ENCODE measurements at regions not wholly inside any gene's neighbourhood (a gene's known extent, or its start where the extent isn't known, plus 50 kb on each side); places are given as distances from the start of the nearest gene placed in this dataset.
"Not testable (repeated sequence)": the region's sequence is repeated elsewhere in the genome, so short reads cannot be mapped to it uniquely, and the experiment has no call there.

DNA sequence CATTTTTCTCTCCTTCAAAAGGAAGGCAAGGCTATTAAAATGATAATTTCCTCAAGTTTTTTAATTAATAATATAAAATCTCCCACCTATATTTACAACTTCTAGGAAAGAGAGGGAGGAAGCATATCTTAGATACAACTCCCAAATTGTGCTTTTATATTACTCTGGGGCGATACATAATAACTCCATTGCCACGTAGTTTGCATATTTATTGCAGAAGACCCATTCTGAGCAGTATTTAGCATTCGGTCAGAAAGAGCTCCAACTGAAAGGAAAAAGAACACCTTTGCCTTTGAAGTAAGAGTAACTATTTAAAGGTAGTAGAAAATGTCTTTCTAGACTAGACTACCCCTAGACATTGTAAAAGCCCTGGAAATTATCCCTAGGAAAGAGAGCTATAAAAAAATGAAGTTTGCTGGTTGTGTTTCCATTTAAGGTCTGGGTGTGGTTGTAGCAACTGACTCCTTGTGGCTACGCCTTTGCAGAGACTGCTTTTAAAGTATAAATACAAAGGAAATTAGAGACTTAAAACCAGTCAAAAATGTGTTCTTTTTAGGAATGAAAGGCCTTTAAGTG lies 566.1 kb downstream of the ZNF608 start:
- DNase-seq: no peak

DNA sequence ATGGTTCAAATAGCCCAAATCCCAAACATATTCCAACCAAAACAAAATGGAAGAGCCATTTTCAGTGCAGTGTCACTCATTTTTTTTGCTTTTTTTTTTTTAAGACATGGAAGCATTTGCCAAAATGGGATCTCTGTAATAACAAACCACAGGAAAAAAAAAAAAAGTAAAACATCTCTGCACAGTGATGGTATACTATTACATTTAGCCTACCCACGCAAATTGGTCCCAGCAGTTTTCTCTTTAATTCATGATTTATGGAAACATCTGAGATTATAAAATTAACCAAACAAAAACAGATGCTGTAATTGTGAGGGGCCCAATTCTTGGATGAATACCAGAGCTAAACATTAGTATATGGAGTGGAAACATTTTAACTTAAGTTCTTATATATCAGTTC lies 566.6 kb downstream of the ZNF608 start:
- peak in 1 of 3 donors; percentile 52 for DNase-seq

DNA sequence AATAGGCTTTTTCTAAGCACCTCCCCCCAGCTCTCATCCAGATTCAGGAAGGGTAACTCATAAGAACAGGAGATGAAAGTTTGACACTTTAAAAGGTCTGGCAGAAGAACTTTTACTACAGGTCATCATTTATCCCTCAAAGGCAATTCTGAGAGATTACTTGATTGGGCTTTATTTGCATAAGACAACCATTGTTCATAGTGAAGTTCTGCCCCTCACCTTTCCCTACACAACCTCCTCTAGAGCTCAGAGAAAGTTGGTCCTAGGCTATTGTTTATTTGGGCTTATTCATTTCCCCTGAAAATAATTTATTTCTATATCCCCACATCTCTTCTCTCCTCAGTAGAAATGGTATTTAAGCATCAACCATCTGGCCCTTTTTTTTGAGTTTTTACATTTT lies 568.4 kb downstream of the ZNF608 start:
- DNase-seq: no peak

DNA sequence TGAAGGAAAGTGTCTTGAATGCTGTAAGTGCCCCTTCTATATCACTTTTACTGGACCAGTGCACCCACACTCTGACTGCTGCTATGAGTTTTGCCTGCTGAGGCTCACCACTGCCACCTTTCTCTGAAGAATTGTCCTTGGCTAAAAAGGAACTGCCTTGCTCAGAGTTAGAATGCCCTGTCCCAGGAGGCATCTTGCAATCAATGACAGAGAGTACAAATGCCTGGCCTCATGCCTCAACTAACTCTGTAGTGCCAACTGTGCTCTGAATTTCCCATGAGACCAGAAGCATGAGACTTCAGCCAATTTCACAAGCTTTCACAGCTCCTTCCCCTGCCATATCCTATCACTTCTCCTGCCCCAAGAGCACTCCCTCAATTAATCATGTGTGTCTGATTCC lies 569.7 kb downstream of the ZNF608 start:
- no peak for DNase-seq

DNA sequence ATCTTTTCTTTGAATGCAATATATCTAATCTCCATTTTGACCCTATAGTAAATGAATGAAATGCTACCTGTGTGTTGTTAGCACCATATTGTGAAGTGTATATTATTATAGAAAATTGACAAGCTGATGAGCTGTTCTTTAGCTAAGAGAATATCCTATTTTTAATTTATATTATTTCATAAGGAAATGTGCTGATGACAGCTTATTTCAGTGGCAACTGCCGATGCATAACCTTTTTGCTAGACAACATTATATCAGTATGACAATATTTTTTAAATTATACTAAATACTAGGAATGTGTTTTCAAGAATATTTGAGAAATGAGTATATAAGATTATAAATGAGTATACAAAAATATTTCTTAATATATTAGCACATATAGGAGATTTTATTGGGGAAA lies 573.1 kb downstream of the ZNF608 start:
- no peak for DNase-seq

DNA sequence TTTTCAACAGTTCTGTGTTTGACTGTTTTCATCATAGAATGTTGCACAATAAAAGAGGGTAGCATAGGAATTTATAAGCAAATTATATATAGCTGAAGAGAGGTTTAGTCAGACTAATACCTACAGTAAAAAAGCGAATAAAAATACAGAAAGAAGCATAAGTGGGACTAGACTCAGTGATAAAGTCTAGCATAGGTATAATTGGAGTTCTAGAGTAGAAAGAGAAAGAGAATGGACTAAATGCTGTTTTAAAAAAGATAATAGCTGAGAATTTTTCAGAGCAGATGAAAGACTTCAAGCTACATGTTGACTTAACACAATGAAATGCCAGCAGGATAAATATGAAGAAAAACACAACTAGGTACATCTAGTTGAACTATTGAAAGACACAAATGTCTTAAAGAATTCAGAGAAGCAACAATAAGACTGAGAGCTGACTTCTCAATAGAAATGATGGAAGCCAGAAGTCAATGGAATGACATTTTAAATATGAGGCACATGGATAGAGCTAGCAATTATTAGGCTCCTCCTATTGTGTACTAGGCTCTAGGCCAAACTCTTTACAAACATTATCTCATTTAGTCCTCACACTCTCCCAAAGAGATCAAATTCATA lies 573.9 kb downstream of the ZNF608 start:
- no peak for DNase-seq

DNA sequence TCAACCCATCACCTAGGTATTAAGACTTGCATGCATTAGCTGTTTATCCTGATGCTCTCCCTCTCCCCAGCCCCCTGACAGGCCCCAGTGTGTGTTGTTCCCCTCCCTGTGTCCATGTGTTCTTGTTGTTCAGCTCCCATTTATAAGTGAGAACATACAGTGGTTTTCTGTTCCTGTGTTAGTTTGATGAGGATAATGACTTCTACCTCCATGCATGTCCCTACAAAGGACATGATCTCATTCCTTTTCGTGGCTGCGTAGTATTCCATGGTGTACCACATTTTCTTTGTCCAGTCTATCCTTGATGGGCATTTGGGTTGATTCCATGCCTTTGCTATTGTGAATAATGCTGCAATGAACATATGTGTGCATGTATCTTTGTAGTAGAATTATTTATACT lies 578.3 kb downstream of the ZNF608 start:
- not testable (repeated sequence) for DNase-seq

DNA sequence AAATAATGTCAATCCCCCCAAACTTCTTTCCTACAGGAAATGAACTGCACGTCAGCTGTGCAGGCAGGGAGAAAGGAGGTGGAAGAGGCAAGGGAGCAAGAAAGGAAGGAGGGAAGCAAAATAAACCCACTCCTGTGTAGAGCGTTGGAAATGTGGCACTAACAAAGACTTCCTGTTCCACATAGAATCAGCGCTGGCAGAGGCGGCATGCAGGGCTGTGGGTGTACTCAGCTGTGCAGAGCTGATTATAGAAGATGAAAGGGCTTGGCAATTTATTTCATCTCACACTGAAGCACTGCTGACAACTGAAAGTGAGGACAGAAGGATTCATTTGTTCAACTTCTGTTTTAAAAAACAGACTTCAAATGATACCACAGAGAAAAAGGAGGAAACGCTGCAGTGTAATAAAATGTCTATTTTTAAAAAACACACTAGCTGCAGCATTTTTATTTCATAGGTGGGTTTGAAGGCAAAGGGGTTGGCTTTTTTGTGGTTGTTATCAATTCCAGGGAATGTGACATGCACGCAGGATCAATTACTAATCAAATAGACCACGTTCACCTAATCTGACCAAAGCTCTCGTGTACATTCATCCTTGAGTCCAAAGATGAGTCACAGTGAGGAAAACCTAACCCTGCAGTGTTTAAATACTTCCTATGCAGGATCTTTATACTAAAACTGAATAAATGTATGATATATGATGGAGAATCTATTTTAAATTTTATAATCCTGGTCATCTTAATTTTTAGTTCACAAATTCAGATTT lies 583.5 kb downstream of the ZNF608 start:
- peak; percentile 25 to 45 (median 26) for DNase-seq

DNA sequence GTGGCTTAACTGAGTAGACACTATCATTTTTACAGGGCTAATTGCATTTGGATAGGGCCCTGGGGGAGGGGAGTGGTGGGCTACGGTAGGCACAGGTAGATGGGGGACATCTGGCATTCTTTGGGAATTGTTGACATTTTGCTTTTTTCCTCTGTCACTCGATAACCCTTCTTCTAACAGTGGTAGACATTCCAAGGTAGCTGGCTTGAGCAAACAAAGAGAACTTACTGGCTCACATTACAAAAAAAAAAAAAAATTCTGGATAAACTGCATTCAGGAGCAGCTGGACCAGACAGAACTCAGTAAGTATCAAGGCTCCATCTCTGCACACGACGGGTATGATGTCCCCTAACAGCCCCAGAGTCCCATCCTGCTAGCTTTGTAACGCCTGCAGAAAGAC lies 585.2 kb downstream of the ZNF608 start:
- no peak for DNase-seq

DNA sequence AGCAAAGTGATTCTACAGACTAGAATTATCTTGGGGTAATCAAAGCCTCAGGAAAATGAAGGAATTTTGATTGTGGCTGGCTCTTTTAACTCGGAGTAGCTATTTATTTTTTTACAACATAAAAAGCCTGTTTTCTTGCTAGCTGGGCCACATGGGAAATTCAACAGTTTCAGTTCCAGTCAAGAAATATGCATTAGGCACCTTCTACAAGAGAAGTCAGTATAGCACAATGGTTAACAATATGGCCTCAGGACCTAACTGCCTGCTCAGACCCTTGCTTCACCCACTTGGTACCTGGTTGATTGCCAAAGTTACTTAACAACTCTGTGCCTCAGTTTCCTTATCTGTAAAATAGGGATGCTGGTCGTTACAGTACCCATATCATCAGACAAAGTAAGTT lies 586.2 kb downstream of the ZNF608 start:
- DNase-seq: no peak

DNA sequence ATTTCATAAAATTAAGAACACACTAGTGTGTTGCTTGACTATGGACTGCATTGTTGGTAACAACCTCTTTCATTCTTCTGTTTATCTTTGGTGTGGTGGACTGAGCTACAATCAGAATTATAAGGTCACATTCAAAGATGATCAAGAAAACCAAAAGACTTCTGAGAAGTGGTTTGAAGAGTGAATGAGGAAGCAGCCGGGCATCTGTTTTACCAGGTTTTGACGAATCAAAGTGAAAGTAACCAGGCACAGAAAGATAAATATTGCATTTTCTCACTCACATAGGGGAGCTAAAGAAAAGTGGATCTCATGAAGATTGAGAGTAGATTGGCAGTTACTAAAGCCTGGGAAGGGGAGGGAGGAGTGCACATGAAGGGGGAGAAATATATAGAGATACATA lies 589.1 kb downstream of the ZNF608 start:
- DNase-seq: no peak

DNA sequence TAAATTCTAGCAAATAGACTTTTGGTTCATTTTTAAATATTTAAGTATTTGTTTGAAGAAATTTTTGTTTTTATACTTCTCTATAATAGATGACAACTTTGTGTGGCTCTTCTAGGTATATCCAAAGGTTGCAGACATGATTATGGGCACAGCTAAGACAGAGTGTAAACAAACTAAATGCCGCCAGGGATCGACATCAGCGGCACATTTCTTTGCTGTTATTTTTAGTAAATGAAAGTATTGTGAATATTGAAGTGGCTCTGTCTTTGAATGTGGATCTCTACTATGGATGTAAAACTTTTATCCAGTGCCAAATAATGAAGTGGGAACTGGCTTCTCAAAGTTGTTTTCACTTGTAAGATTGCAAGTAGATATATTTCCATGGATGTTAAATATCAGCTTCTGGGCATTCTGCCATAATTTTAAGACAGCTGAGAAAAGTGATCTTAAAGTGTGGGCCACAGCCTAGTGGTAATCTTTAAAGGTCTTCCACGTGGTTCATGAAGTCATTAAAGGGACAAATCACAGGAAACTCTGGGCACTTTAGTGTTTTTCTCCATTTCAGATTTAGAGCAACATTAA lies 589.9 kb downstream of the ZNF608 start:
- DNase-seq: peak; percentile 44 to 65 (median 49)

DNA sequence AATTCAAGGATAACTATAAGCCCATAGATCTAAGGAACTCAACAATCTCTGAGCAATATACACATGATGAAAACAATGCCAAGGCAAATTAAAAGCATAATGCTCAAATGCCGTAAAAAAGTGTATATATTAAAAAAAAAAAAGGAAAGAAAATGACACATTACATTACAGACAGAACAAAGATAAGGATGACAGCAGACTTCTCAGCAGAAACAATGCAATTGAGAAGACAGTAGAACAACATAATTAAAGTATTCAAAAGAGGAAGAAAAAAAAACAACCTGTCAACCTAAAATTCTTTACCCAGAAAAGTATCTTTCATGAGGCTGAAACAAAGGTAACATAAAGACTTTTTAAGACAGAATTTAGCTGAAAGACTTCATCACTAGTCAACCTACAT lies 591.7 kb downstream of the ZNF608 start:
- no peak for DNase-seq

DNA sequence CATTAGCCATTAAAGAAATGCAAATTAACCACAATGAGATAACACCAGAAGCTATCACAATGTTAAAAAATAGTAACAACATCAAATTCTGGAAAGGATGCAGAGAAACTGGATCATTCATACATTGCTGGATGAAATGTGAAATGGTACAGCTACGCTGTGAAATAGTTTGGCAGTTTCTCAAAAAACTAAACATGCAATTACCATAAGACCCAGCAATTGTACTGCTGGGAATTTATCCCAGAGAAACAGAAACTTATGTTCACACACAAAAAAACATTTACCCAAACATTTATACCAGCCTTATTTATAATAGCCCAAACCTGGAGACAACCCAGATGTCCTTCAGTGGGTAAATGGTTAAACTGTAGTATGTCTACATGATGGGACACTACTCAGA lies 592.9 kb downstream of the ZNF608 start:
- no peak for DNase-seq

DNA sequence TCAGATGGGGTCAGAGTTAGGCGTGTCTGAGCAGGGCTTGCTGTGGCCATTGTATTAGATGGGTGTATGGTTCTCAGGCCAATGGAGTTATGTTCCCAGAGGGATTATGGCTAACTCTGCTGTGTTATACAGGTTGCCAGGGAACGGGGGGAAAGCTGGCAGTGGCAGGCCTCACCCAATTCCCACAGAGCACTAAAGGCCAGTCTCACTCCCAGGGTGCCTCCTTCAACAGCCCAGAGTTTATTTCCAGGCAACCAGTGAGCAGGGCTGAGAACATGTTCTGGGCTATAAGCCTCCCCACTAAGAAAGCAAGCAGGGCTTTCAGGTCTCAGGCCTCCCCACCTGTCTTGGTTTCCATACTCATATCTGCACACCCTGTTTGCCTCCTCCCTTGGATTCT lies 597.9 kb downstream of the ZNF608 start:
- no peak for DNase-seq

DNA sequence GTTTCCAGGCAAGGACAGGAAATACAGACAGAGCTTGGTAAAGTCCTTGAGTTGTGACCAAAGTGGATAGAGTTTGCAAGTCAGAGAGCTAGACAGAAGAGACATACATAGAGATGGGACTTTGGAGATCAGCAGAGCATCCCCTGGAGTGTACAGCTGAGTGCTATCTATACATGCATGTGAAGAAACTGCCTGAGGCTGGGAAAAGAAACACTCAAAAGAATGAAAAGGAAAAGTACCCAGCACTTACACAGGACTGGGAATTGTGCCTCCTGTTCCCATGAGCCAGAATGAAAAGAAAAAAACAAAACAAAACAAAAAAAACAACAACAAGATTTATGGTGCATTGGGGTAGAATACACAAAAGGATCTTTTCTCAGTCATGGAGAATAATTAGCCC lies 606.4 kb downstream of the ZNF608 start:
- no peak for DNase-seq

DNA sequence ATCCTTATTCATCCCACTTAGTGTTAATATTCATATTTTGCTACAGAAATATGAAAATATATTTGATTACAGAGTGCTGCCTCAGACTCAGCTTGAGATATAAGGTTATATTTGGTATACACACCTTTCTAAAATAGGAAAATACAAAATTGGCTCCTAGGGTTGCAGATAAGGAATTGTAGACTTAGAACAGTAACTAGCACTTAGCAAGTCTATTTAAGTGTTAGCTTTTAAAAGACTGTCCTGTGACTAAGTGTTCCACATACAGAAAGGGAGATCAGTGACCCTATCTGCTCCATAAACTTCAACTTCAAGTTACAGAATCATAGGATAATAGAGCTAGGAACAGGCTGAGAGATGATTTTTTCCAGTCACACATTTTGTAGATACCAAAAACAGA lies 607.0 kb downstream of the ZNF608 start:
- no peak for DNase-seq

DNA sequence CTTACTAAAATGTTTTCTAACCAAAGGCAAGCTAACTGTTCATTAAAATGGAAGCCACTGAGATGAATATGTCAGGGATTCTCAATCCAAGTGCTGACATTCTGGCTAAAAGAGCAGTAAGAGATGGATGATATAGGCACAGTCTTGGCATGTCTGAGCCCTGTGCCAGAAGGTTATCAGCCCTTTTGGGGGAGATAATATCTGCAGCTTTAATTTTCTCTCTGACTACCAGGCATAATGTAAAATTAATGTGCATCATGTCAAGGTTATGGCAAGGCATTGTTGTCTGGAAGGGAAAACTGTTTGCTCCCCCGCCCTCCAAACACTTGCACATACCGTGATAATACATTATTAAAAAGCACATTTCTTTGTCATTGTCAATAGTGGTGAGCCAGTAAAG lies 609.8 kb downstream of the ZNF608 start:
- no peak for DNase-seq

DNA sequence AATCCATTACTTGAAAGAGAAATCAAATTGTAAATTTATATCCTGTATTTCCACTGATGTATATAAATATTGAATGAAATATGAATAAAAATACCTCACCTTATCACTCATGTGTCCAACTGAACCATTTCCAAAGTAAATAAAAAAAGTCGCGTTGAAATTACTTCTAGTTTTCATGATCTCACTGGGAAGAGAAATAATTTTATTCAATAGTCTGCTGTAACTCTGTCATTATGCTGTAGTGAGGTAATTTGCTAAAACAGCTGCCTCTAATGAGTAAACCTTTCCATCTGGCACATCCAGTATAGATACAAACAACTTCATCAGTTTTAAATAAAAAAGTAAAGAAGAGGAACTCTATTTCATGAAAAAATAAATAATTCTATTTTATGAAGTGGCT lies 611.5 kb downstream of the ZNF608 start:
- peak in 2 of 3 donors; percentile 28 to 51 for DNase-seq

DNA sequence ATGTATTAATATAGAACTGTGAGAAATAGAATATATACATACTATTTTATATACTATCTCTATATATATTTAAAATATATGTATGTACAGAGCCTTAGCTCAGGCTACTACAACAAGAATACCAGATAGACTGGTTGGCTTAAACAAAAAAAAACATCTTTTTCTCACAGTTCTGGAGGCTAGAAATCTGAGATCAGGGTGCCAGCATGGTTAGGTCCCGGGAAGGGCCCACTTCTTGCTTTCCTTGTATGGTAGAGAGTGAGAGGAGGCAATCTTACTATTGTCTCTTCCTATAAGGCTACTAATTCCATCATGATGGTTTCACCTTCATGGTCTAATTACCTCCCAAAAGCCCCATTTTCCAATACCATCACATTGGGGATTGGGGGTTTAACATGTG lies 613.0 kb downstream of the ZNF608 start:
- no peak for DNase-seq

DNA sequence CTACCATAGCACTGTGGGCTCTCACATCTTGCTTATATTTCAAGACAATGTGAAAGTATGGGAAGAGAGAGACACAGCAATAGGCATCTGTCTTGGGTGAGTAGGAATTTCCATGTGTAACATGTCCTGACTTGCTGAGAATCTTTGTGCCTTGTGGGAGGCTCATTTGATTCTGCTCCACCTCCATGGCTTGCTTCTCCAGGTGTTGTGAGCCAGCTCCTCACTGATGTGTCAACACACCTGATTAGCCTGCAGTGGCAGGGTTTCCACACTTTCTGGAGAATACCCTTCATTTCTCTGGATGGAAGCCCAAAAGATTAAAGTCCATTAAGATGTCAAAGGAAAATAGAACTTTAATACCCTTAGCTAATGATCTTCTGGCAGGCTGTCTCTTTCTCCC lies 613.6 kb downstream of the ZNF608 start:
- DNase-seq: no peak

DNA sequence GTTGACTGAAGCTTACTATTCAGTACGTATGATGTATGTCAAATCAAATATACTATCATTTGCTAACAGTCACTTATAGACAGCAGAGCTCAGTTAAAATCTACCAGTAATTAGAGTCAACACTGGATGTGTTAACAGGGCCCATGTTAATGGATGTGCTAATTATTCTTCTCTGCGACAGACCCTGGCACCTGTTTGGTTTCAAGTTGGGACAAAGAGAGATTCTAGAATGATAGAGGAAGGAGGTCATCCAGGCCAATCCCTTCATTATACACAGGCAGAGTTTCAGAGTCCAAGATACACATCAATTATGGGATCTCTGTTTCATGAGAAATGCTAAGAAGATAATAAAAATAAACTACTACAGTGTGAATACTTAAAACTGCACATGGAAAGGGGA lies 615.0 kb downstream of the ZNF608 start:
- DNase-seq: no peak

DNA sequence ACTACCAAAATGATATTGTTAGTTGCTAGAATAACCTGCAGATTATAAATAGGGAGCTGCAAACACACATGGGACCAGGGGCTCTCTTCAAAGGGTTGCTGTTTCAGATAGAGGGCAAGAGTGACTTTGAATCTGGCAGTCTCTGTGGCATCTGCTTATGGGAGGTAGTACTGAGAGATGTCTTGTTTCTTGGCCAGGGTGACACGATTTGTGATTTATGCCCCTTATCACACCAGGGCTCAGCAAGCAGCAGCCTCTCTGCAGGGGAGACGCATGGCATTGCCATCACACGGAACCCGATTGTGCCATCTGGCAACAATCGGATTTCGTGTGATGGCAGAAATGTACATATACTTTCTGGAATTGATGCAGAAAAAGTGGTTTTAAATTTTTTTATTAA lies 615.6 kb downstream of the ZNF608 start:
- DNase-seq: no peak
